HG02610 (cell line): ENCODE measurements at regions not wholly inside any gene's neighbourhood (a gene's known extent, or its start where the extent isn't known, plus 50 kb on each side); places are given as distances from the start of the nearest gene placed in this dataset.

Source experiments
- ATAC-seq: cut with Tn5 transposase; IDR thresholded peaks from one replicate; pipeline ENCODE4 v1.9.1; 2021; ENCODE audit warnings: mild to moderate bottlenecking, moderate library complexity; ENCODE audit not compliant: unreplicated experiment

DNA sequence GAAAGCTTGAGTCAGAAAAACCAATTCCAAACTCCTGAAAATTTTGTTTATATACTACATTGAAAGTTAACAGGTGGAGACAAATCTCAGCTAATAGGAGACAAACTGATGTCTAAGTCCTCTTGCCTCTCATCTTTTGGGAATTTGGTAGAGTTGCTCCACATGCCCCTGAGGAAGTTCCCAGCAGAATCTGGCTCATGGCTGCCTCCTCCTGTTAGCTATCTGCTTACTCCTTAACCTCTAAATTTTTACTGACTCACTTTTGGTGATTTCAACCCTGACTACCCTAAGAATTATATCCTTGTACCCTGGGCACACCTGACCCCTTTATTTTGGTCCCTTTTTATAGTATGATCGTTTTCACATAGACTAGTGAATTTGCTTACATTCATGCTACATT, 633.7 kb upstream of the USP24 start:
- no peak for ATAC-seq

DNA sequence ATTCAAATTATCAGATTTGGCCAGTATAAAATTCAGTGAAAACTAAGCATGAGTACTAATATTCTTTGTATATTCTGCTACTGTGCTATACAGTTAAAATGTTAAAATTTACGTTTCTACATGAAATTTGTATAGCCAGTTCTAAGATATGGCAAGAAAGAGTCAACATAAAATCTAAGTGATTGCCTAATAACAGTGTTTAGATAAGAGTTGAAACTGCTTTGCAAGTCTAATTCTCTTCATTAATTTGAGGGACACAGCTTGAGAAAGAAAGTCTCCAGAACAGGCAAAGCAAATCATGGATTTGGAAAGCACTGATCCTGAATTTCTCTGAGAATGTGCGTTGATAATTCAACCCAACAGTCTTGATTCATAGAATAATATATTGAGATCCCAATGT, 630.9 kb upstream of the USP24 start:
- ATAC-seq: no peak

DNA sequence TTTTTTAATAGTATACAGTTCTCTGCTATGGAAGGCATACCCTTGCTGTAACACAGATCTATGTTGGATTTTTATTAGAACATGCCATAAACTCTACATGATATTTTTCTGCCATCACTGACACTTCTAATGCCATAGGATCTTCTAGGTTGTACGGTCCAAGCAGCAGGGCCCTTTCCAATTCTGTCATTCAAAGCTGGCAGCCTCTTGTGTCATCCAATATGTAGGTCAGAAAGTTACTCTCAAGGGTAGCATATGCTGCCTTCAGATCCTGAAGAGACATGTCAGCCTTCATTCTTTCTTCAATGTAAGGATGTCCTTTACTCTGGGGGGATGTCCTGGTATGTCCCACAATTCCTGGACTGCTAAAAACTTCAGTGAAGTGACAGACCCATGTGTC, 629.2 kb upstream of the USP24 start:
- no peak for ATAC-seq

DNA sequence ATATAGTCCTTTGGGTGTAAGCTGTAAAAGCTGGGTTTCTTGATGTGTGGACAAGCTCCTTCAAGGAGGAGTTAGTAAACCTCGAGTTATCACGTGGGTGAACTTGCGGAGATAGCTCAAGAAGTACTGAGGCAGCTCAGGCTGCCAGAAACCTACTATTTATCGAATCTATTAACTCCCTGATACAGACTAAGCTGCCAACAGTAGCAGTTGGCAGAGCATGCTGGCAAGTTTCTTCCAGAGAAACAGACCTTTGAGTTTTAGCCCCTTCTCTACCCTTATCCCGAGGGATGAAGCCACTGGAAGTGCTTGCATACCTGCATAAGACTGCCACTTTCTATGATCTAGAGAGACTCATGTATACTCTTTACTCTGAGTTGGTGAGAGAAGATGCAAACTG, 624.5 kb upstream of the USP24 start:
- ATAC-seq: no peak

DNA sequence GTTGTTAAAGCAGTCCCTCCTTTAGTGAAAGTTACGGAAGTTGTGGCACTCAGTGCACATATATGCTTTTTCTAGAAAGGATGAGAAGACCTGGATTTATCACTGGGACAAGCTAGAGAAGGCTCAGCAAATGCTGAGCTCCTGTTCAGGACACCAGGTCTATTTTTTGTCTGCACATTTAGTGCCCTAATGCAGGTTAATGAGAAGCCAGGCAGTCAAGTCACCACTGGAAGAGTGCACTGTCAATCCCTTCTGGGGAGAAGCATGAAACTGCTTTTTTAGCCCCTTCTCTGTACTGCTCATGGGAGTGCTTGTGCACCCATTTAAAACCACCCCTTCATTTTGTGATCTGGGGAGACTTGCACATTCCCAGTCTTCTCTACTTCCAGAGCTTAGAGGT, 624.1 kb upstream of the USP24 start:
- ATAC-seq: no peak

DNA sequence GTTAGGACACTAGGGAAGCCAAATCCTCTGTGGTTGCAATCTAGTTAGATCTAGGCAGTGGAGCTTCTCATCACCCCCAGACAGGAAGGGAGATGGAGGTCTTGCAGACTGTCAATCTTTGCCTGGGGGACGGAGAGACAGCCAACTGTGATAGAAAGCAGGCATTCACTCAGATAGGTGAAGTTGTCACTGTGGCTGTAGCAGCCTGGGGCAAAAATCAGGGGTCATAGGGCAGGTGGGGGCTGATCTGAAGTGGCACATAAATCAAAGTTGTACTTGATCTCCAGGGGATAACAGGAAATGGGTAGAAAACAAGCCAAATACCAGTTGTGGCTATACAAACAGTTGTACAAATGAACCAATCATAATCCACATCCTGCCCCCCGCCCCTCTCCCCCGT, 620.9 kb upstream of the USP24 start:
- no peak for ATAC-seq

DNA sequence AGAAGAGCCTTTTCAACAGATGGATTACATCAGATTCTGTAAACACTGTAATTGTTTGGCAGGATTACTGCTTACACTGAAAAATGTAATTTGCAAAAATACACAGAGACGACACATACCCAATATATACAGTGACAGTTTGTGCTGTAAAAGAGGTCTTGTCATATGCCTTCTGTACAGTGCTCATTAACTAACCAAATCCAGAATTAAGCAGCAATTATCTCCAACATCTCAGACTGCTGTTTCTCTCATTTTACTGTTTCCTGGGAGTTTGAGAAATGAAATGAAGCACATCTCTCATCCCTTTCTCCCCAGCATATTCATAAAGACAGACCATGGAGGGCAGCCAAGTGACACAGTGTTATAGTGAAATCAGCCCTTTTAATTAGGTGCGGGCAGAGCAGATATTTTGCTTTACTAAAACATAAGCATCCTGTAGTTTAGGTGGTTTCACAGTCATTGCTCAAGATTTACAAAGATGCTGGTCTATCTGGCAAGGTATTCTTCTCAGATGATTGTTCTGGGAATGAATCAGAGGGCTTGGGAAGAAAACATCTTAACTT, 618.4 kb upstream of the USP24 start:
- no peak for ATAC-seq

DNA sequence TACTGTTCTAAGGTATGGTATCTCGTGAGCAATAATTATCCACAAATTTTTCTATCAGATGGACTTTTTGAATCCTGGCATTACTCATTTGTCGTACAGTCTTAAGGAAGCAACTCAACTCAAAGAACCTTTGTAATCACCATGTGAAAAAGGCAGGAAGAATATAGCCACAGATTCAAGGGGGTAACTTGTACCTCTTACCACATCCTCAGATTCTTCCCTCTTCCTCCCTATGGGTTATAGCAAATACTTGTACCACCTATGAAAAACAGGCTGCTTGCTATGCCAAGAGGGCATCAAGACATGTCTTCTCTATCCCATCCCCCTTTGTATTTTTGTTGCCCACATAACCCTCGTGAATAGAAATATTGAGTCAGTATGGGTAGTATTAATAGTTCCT, 616.6 kb upstream of the USP24 start:
- ATAC-seq: no peak

DNA sequence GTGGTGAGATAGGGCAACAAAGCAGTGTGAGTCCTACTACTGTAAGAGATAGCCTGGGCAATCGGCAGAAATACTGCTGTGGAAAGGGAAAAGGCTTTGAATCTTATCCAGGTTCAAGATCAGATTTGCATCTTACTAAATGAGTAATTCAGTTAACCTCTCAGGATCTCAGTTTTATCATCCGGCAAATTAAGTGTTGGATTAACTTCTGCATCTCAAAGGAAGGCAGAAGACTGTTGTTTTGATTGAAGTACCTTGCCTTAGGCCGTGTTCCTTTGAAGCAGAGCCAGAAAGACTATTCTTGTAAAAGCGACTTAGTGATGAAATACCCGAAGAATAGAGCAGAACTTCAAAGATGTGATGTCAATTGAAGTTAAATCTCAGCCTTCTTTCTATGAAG, 612.9 kb upstream of the USP24 start:
- ATAC-seq: no peak

DNA sequence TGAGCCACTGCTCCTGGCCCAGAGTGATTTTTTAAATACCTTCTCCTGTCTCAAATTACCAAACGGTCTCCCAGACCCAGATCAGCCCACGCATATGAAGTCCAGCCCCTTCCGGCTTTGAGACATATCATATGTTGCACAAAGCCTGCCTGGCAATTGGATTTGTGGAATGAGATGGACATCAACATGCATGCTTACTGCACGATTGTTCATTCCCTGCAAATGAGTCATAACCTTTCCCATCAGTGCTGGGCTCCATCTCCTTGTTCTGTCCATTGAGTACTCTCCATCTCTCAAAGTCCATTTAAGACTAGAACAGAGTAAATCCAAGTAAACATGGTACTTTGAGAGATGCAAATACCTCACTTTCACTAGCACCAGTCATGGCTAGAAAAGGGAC, 612.2 kb upstream of the USP24 start:
- ATAC-seq: no peak

DNA sequence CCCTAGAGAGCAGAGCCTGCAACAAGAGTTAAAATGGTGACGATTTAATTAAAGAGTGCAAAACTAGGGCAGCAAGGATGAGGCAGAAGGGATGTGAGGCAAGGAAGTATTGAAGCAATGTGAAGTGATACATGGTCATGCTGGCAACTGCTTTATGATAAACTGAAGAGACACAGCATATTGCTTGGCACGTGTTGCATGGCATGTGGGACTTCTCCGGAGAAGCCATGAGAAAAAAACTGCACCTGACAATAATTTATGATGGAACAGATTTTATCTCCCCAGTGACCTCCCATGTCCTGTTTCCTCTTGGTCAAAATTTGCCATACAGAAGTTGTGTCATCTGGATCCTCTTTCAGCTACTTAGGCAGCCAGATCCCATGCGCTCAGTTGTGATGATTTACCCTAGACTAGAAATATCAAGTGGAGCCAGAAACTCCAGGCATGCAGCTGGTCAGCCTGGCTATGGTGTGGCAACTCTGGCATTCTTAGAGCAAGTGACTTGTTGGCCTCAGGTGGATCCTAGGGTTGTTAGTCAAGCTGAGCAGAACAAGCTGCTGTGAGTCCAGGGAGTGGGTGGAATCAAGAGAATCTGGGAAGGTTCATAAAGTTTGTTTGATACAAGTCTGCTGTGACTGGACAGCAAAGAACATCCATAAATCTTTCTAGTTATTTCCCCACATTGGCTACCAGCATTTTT, 611.4 kb upstream of the USP24 start:
- ATAC-seq: no peak

DNA sequence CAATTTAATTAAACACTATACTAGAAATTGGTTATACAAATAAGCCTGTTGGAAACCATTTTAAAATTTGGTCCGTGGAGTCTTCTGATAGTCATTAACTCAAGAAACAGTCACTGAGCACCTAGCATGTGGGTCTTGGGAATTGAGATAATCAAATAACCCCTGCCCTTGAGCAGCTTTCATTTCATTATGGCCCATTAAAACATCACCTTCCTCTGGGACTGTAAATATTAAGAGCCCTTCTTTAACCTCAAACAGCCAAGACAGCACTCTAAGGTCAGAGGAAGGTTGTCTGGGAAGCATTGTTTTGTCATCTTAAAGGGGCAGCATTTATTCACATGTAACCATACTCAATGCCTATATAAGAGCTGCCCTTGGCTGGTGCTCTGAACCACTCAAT, 610.3 kb upstream of the USP24 start:
- no peak for ATAC-seq

DNA sequence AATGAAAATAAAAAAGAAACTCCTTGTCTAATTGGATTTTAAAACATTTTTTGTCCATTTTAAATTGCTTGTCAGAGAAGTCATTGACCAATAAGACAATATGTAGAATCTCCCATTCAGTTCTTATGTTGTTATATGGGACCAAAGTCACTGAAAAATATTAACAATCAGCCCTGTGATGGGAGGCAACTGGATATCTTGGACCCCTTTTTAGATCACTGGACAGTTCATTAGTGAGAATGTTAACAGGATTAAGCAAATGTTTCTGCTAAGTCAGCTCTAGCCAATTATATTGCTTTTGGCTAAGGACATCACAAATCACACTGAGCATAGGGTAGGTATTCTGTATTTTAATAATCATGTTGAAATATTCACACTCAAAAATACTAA, 609.1 kb upstream of the USP24 start:
- no peak for ATAC-seq

DNA sequence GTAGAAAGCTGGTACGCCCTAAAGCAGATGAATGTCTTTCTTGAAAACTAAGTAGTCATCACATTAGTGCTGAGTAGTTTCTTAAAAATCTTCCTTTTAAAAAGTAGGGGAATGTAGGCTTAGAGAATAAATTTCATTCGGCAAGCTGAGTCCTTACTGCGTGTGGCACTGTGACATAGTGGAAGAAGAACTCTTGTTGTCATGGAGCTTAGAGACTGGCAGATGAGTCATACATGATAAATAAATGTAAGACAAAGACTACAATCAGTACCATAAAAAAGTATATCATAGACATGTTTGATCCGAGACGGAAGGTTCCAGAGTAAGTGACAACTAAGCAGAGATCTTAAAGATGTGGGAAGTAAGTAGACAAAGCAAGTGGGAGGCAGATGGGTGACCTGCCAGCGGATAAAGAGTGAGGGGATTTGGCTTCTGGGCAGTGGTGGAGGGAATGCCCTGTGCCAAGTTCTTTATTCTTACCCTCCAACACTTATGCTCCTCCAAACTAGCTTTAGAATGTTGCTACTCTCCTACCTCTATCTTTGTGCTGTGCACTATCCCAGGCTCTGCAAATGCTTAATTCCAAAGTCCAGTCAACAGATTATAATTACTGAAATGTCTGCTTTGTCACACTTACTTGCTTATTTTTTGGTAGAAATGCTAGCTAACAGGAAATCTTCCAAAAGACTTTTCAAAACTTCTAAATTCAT, 608.5 kb upstream of the USP24 start:
- ATAC-seq: no peak

DNA sequence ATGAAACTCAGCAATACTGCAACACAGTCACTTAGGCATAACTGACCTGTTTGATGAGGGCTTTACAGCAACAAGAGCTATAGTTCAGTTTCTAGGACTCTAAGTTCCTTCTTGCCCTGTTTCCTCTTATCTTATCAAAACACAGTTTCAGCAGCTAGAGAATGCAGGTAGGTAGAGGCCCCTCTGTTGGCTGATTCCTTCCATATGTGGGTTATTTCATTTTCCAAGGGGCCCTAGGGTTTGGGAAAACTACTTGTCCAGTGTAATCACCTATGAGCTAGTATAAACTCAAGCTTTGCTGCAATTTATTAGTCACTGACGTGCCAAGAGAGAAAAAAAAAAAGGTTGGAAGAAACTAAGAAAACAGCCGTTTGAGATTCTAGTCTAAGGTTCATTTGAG, 607.7 kb upstream of the USP24 start:
- ATAC-seq: no peak

DNA sequence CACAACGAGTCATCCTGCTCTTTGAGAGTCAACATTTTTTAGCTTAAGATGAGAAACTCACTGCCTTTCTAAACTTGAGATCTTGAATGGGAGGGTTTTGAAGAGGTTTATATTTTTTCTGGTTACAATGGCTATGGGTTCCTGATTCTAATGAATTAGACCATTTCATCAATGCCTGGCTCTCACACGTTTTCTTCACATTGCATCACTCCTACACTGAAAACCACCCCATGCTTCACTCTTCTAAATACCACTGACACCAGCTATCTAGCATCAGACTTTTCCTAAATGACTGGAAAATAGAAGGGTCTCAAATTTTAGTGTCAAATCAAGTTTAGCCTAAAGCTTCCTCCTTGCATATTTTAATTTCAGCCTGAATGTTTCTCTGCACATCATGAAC, 606.1 kb upstream of the USP24 start:
- no peak for ATAC-seq

DNA sequence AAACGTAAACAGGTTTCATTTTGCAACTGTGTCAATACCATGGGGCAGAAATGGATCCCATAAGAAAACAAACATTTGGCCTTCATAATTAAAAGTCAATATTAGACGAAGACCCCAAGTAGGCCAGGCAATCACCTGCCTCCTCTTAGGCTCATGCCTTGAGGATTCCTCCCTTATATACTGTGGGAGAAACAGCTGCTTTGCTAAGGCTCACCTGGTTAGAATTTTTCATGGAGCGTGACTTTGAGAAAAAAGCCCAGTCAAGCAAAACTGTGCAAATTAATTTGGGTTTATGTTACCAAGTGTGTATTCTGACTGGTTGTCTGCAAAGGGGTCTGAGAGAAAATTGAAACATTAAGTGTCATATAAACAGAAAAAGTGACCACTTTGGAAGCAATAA, 605.3 kb upstream of the USP24 start:
- no peak for ATAC-seq

DNA sequence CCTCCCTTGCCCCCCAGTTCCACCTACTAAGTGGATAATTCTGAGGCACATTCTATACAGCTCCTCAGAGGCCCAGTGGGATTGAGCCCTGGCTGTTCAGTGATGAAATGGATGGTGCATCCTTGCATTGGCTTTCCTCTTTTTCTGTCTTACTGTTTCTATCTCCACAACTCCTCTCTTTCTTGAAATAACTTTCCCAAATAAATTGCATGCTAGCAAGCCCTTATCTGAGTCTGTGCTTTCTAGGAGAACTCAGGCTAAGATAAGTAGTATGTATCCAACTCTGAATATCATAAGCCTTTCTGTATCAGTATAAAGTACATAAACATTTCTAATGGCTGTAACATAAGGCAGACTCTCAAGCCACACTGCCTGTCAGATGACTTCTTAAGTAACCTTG, 603.8 kb upstream of the USP24 start:
- ATAC-seq: no peak

DNA sequence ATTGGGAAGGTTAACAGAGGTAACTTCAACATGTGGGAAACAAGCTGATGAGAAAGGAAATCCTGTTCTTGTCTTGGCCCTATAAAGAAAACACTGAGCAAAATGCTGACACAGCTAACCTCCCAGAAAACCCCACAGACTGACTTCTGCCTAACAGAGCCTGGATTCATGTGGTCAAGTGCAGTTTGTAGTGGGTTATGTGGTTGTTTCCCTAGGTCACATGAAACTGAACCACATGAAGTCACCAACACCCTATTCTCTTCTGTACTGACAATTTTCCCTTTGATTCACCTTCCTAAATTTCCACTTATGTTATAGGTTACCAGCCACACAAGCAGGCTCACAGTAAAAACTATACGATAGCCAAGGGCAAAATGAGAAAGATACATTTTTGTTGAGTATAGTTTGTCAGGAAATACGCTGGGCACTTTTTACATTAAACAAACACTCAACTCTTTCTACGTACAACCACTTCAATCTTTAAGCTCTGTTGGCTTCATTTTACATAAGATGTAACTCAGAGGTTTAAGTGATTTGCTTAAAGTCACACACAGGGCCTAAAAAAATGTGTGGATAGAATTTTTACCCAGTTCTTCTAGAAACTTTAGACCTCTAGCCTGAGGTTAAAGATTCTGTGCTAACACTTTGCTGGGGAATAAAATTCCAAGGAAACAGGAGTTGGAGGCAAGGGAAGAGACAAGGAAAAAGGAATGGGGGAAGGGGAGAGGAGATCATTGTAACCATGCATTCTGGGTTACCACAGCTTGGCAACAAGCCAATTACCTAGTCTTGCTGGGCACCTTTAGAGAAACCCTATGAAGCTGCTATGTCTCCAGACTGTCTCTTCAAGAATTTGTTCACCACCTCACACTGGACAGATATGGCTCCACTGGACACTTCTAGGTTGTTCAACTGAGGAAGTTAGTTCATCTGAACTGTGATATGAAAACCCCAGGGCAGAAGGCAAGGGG, 601.6 kb upstream of the USP24 start:
- peak; percentile 77 for ATAC-seq

DNA sequence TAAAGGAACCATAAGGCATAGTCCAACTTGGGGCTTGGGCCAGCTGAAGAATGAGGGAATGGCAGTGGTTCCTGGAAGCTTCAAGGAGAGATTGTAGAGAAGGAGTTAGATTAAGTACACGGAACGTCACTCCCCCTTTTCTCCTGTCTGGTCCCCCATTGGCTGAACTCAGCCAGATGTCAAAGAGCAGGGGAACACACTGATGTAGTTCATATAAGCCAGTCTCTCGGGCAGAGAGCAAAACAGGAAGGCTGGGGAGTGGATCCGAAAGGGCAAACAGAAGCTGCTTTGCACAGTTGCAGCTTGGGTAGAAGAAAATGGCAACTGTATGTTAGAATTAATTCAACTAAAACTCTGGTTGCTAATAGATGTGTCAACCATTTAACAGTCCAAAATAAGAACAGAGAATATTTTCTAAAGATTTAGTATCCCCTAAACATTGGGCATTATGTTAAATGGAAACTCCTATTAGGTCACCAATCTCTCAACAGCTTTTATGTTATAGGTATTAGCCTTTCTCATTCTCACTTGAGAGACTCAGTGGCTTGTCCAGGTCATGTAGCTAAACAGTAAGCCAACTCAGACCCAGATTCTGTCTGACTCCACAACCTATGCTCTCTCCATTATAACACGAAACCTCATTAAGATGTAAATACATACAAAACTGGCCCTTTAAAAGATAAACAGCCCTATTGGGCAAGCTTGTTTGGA, 600.7 kb upstream of the USP24 start:
- ATAC-seq: peak; percentile 50

DNA sequence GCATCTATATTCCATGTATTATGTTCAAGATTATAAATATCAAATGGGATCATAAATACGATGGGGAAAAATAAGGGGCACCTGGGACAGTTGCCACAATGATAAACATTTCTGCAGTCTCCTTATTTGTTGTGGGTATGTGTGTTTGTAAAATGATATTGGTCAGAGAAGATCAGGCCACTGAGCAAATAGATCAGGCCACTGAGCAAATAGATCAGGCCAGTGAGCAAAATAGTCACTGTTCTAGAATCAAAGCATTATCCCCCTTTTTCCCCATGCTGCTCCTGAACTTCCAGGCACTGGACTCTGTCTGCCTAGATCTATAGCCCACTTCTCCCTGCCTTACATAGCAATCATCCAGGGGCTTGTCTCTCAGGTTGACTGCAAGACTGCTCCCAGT, 599.8 kb upstream of the USP24 start:
- ATAC-seq: no peak
